H9 (cell line): ENCODE measurements at regions not wholly inside any gene's neighbourhood (a gene's known extent, or its start where the extent isn't known, plus 50 kb on each side); places are given as distances from the start of the nearest gene placed in this dataset.
"Not testable (repeated sequence)": the region's sequence is repeated elsewhere in the genome, so short reads cannot be mapped to it uniquely, and the experiment has no call there.

ENCODE experiments used
- DNase-seq: peaks from one replicate; pipeline ENCODE4 v3.0.0-alpha.2; 2017
- H2AFZ ChIP-seq: one replicate; pipeline ENCODE4 v1.6.1; 2013; ENCODE audit warnings: mild to moderate bottlenecking, low read length, control low read depth, moderate library complexity
- H2AK5ac ChIP-seq: 2 replicates; pipeline ENCODE4 v1.6.1; 2013; ENCODE audit warnings: low read length, control low read depth, mixed read lengths; ENCODE audit not compliant: insufficient read length
- H2BK120ac ChIP-seq: one replicate; pipeline ENCODE4 v1.6.1; 2013; ENCODE audit warnings: low read depth, mild to moderate bottlenecking, low read length, control low read depth, inconsistent platforms; ENCODE audit not compliant: poor library complexity, severe bottlenecking
- H2BK12ac ChIP-seq: 2 replicates; pipeline ENCODE4 v1.6.1; 2013; ENCODE audit warnings: low read length, control low read depth, mixed read lengths, low read depth; ENCODE audit not compliant: insufficient read length
- H2BK15ac ChIP-seq: 2 replicates; pipeline ENCODE4 v1.6.1; 2013; ENCODE audit warnings: low read depth, low read length, control low read depth
- H2BK20ac ChIP-seq: one replicate; pipeline ENCODE4 v1.6.1; 2013; ENCODE audit warnings: low read depth, mild to moderate bottlenecking, low read length, control low read depth, inconsistent platforms; ENCODE audit not compliant: poor library complexity, severe bottlenecking
- H2BK5ac ChIP-seq: 2 replicates; pipeline ENCODE4 v1.6.1; 2013; ENCODE audit warnings: low read length, control low read depth, mixed read lengths; ENCODE audit not compliant: insufficient read length
- H3K14ac ChIP-seq: 2 replicates; pipeline ENCODE4 v1.6.1; 2013; ENCODE audit warnings: low read length, control low read depth; ENCODE audit not compliant: insufficient read depth
- H3K18ac ChIP-seq: 2 replicates; pipeline ENCODE4 v1.6.1; 2013; ENCODE audit warnings: low read depth, mild to moderate bottlenecking, mixed read lengths, low read length, control low read depth; ENCODE audit not compliant: insufficient read length
- H3K23ac ChIP-seq: 2 replicates; pipeline ENCODE4 v1.6.1; 2013; ENCODE audit warnings: low read length, control low read depth, mixed read lengths, low read depth; ENCODE audit not compliant: insufficient read length
- H3K23me2 ChIP-seq: 2 replicates; pipeline ENCODE4 v1.6.1; 2013; ENCODE audit warnings: low read depth, mild to moderate bottlenecking, mixed read lengths, low read length, control low read depth; ENCODE audit not compliant: insufficient read length, poor library complexity, severe bottlenecking
- H3K27ac ChIP-seq: 2 replicates; pipeline ENCODE4 v1.5.1; 2013; ENCODE audit warnings: low read length, control low read depth, mixed read lengths, low read depth; ENCODE audit not compliant: insufficient read length
- H3K27me3 ChIP-seq: 2 replicates; pipeline ENCODE4 v1.6.1; 2013; ENCODE audit warnings: low read length, control low read depth, inconsistent platforms; ENCODE audit not compliant: insufficient read depth
- H3K4ac ChIP-seq: 2 replicates; pipeline ENCODE4 v1.6.1; 2013; ENCODE audit warnings: low read depth, mild to moderate bottlenecking, control low read depth, inconsistent platforms, low read length, moderate library complexity
- H3K4me1 ChIP-seq: 2 replicates; pipeline ENCODE4 v1.6.1; 2013; ENCODE audit warnings: low read length, control low read depth, inconsistent platforms; ENCODE audit not compliant: insufficient read depth
- H3K4me2 ChIP-seq: 2 replicates; pipeline ENCODE4 v1.6.1; 2013; ENCODE audit warnings: low read length, control low read depth, mixed read lengths; ENCODE audit not compliant: insufficient read length, insufficient read depth
- H3K56ac ChIP-seq: 2 replicates; pipeline ENCODE4 v1.6.1; 2013; ENCODE audit warnings: low read depth, mild to moderate bottlenecking, mixed read lengths, low read length, control low read depth; ENCODE audit not compliant: insufficient read length
- H3K79me1 ChIP-seq: 2 replicates; pipeline ENCODE4 v1.6.1; 2013; ENCODE audit warnings: low read depth, mild to moderate bottlenecking, moderate library complexity, low read length, control low read depth, inconsistent platforms; ENCODE audit not compliant: insufficient read depth, poor library complexity, severe bottlenecking
- H3K79me2 ChIP-seq: 2 replicates; pipeline ENCODE4 v1.6.1; 2013; ENCODE audit warnings: low read length, control low read depth, inconsistent platforms; ENCODE audit not compliant: insufficient read depth
- H3K9ac ChIP-seq: 2 replicates; pipeline ENCODE4 v1.6.1; 2013; ENCODE audit warnings: low read length, control low read depth, mixed read lengths; ENCODE audit not compliant: insufficient read length; ENCODE audit errors: extremely low read depth
- H3K9me3 ChIP-seq: one replicate; pipeline ENCODE4 v1.6.1; 2013; ENCODE audit warnings: low read depth, low read length, inconsistent platforms; ENCODE audit not compliant: control insufficient read depth
- H3T11ph ChIP-seq: one replicate; pipeline ENCODE4 v1.6.1; 2013; ENCODE audit warnings: mild to moderate bottlenecking, low read length, control low read depth, inconsistent platforms
- H4K20me1 ChIP-seq: one replicate; pipeline ENCODE4 v1.6.1; 2013; ENCODE audit not compliant: control insufficient read depth, insufficient read length, insufficient read depth
- H4K5ac ChIP-seq: 2 replicates; pipeline ENCODE4 v1.6.1; 2013; ENCODE audit warnings: low read depth, mild to moderate bottlenecking, mixed read lengths, low read length, control low read depth; ENCODE audit not compliant: insufficient read length
- H4K8ac ChIP-seq: replicated peaks from 2 replicates; pipeline ENCODE4 v1.6.1; 2013; ENCODE audit warnings: low read length, control low read depth, mixed read lengths, low read depth; ENCODE audit not compliant: insufficient read length
- H4K91ac ChIP-seq: 2 replicates; pipeline ENCODE4 v1.6.1; 2013; ENCODE audit warnings: low read depth, mild to moderate bottlenecking, moderate library complexity, mixed read lengths, low read length, control low read depth; ENCODE audit not compliant: insufficient read length
- H3K27ac Mint-ChIP-seq, 3 experiments: 2 replicates in 2 of 3; 3 replicates in 1 of 3; pipeline ENCODE4 v1.8.0; 2020 to 2021; ENCODE audit warnings: mixed read lengths in 3 of 3, mild to moderate bottlenecking in 1 of 3, moderate library complexity in 1 of 3
- H3K27me3 Mint-ChIP-seq: 2 replicates; pipeline ENCODE4 v1.8.0; 2021; ENCODE audit warnings: low read depth, mild to moderate bottlenecking, moderate library complexity, mixed read lengths
- H3K36me3 Mint-ChIP-seq, 3 experiments: 2 replicates in 2 of 3; 3 replicates in 1 of 3; pipeline ENCODE4 v1.8.0; 2020 to 2021; ENCODE audit warnings: low read depth in 3 of 3, mixed read lengths in 3 of 3; ENCODE audit not compliant: insufficient read depth in 1 of 3
- H3K4me1 Mint-ChIP-seq, 2 experiments: 2 replicates each; pipeline ENCODE4 v1.8.0; 2020; ENCODE audit warnings: mixed read lengths in 2 of 2
- H3K4me3 Mint-ChIP-seq, 2 experiments: 2 replicates in 1 of 2; 3 replicates in 1 of 2; pipeline ENCODE4 v1.8.0; 2020 to 2021; ENCODE audit warnings: mild to moderate bottlenecking in 2 of 2, mixed read lengths in 2 of 2, moderate library complexity in 1 of 2
- H3K9me3 Mint-ChIP-seq, 2 experiments: 2 replicates in 1 of 2; 3 replicates in 1 of 2; pipeline ENCODE4 v1.8.0; 2020; ENCODE audit warnings: mild to moderate bottlenecking in 2 of 2, mixed read lengths in 2 of 2, moderate library complexity in 1 of 2
- whole genome bisulfite sequencing: extraction: QIAGEN DNeasy Blood & Tissue Kit; methylation state at CpG from one replicate; pipeline ENCODE4 v1.1.7; 2013; ENCODE audit warnings: missing lambda C conversion rate, low lambda C conversion rate, mixed read lengths; ENCODE audit not compliant: insufficient read length; ENCODE audit errors: extremely low coverage; 5-methylcytosine and 5-hydroxymethylcytosine counted together
- TF ChIP-seq, protein P1 (sequence below): fragments of 200-600 bp; sonication (generic); conservative IDR thresholded peaks from 3 replicates; pipeline ENCODE4 v1.8.0; 2021; ENCODE audit warnings: antibody characterized with exemption, mild to moderate bottlenecking

DNA sequence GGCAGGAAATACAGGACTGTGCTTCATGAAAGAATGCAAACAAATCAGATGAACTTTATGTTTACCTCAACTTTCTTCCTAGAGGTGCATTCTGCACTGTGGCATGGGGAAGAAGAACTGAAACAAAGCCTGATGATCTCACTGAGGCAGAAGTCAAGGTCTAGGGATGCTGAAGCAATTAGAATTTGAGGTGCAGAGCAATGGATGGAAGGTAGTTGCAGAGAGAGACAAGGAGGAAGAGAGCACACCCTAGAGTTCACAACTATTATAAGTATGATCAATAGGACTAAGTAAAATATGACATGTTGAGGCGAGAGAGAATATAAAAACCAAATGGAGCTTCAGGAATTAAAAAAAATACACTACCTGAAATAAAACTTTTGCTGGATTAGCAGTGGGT lies 420.1 kb downstream of the EDEM1 start:
- H2BK120ac ChIP-seq = no peak overlapping the region
- no peak overlapping the region for H4K8ac ChIP-seq
- no peaks in the 10 kb centered on the region for H3K79me2 ChIP-seq
- no peak for DNase-seq
- no peak overlapping the region for H3K4me3 Mint-ChIP-seq
- no peak overlapping the region for H3K18ac ChIP-seq
- WGBS = no CpG with 5 or more reads among the region's 1 CpG
- H3K9ac ChIP-seq = no peak overlapping the region
- H3K23ac ChIP-seq = no peak overlapping the region
- H3K56ac ChIP-seq = no peak overlapping the region
- no peaks in the 10 kb centered on the region for H3K4me1 ChIP-seq
- no peaks in the 10 kb centered on the region for H4K20me1 ChIP-seq
- H3K4me1 Mint-ChIP-seq = no peaks in the 10 kb centered on the region
- H2BK20ac ChIP-seq = no peak overlapping the region
- H3K9me3 Mint-ChIP-seq = peaks cover 6% of the 10 kb centered on the region in 2 experiments; a peak in 4 of 5 replicates
- H2AFZ ChIP-seq = no peak overlapping the region
- H3K36me3 Mint-ChIP-seq = peaks cover 0 to 4% (median 2%) of the 10 kb centered on the region in 3 experiments; a peak in 1 of 7 replicates
- no peak overlapping the region for H3T11ph ChIP-seq
- H4K5ac ChIP-seq = no peak overlapping the region
- no peak overlapping the region for H3K27ac ChIP-seq
- no peak overlapping the region for H2AK5ac ChIP-seq
- H3K4ac ChIP-seq = no peak overlapping the region
- H3K4me2 ChIP-seq = no peak overlapping the region
- TF ChIP-seq, protein P1, sequence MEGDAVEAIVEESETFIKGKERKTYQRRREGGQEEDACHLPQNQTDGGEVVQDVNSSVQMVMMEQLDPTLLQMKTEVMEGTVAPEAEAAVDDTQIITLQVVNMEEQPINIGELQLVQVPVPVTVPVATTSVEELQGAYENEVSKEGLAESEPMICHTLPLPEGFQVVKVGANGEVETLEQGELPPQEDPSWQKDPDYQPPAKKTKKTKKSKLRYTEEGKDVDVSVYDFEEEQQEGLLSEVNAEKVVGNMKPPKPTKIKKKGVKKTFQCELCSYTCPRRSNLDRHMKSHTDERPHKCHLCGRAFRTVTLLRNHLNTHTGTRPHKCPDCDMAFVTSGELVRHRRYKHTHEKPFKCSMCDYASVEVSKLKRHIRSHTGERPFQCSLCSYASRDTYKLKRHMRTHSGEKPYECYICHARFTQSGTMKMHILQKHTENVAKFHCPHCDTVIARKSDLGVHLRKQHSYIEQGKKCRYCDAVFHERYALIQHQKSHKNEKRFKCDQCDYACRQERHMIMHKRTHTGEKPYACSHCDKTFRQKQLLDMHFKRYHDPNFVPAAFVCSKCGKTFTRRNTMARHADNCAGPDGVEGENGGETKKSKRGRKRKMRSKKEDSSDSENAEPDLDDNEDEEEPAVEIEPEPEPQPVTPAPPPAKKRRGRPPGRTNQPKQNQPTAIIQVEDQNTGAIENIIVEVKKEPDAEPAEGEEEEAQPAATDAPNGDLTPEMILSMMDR = no peak
- no peak overlapping the region for H2BK5ac ChIP-seq
- no peak overlapping the region for H3K14ac ChIP-seq
- no peaks in the 10 kb centered on the region for H3K23me2 ChIP-seq
- H2BK15ac ChIP-seq = no peak overlapping the region
- no peak overlapping the region for H2BK12ac ChIP-seq
- H4K91ac ChIP-seq = no peak overlapping the region
- H3K79me1 ChIP-seq = no peaks in the 10 kb centered on the region
- no peaks in the 10 kb centered on the region for H3K27me3 ChIP-seq
- H3K27ac Mint-ChIP-seq = no peak overlapping the region
- H3K9me3 ChIP-seq = no peaks in the 10 kb centered on the region
- peaks cover 1% of the 10 kb centered on the region; the same call in 1 of the 2 replicates for H3K27me3 Mint-ChIP-seq

DNA sequence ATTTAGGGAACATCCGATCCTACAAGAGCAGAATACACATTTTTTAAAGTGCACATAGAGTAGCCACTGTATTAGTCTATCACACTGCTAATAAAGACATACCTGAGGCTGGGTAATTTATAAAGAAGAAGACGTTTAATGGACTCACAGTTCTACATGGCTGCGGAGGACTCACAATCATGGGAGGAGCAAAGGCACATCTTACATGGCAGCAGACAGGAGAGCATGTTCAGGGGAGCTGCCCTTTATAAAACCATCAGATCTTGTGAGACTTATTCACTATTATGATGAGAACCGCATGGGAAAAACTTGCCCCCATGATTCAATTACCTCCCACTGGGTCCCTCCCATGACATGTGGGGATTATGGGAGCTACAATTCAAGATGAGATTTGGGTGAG lies 421.5 kb downstream of the EDEM1 start:
- not testable (repeated sequence) for H3K4ac ChIP-seq, H3K4me1 ChIP-seq, H3K4me2 ChIP-seq, H3K9me3 Mint-ChIP-seq, H3K9me3 ChIP-seq, H3K27me3 Mint-ChIP-seq, H4K91ac ChIP-seq, H2BK12ac ChIP-seq, DNase-seq, H3K9ac ChIP-seq, H2BK5ac ChIP-seq, H4K20me1 ChIP-seq, H3T11ph ChIP-seq, H3K23ac ChIP-seq, H3K4me3 Mint-ChIP-seq, H3K23me2 ChIP-seq, H3K27ac Mint-ChIP-seq, H3K18ac ChIP-seq, H2BK15ac ChIP-seq, H3K36me3 Mint-ChIP-seq, H2AK5ac ChIP-seq, H3K79me2 ChIP-seq, H4K8ac ChIP-seq, H3K27ac ChIP-seq, H3K4me1 Mint-ChIP-seq, H3K27me3 ChIP-seq, H2AFZ ChIP-seq, H3K79me1 ChIP-seq, H4K5ac ChIP-seq, H3K56ac ChIP-seq, H2BK120ac ChIP-seq, H3K14ac ChIP-seq, H2BK20ac ChIP-seq
- no CpG with 5 or more reads among the region's 4 CpGs for WGBS
